HCT116 (cell line): ENCODE measurements at regions not wholly inside any gene's neighbourhood (a gene's known extent, or its start where the extent isn't known, plus 50 kb on each side); places are given as distances from the start of the nearest gene placed in this dataset.

Source experiments
- CBX3 ChIP-seq: IDR thresholded peaks from 2 replicates; pipeline ENCODE4 v1.6.1; 2012; ENCODE audit warnings: low read depth
- EGR1 ChIP-seq: IDR thresholded peaks from 2 replicates; pipeline ENCODE4 v1.6.1; 2012; ENCODE audit warnings: low read depth
- EZH2 ChIP-seq: fragments of 200-600 bp; sonication (generic); IDR thresholded peaks from 2 replicates; pipeline ENCODE4 v1.6.1; 2017; ENCODE audit warnings: antibody characterized with exemption, mixed run types
- SIN3A ChIP-seq: IDR thresholded peaks from 2 replicates; pipeline ENCODE4 v1.6.1; 2012; ENCODE audit warnings: low read depth
- ZNF274 ChIP-seq: fragments of 200-500 bp; sonication (Bioruptor generic); IDR thresholded peaks from 2 replicates; pipeline ENCODE4 v1.6.1; 2014; ENCODE audit warnings: mild to moderate bottlenecking, low read depth, low read length, inconsistent platforms
- TF ChIP-seq, protein P1 (sequence below), 3 experiments: fragments of 200-600 bp in 1 of 3; sonication (generic) in 1 of 3; IDR thresholded peaks in 2 of 3; conservative IDR thresholded peaks in 1 of 3; 2 replicates each; pipeline ENCODE4 v1.5.1; 2012 to 2017; ENCODE audit warnings: low read depth in 2 of 3, low read length in 2 of 3, antibody characterized with exemption in 1 of 3, borderline replicate concordance in 1 of 3, control low read depth in 1 of 3, mild to moderate bottlenecking in 1 of 3, mixed read lengths in 1 of 3, mixed run types in 1 of 3, moderate library complexity in 1 of 3; ENCODE audit not compliant: insufficient read depth in 1 of 3
- TF ChIP-seq, protein P2 (sequence below): IDR thresholded peaks from 2 replicates; pipeline ENCODE4 v1.6.1; 2012

DNA sequence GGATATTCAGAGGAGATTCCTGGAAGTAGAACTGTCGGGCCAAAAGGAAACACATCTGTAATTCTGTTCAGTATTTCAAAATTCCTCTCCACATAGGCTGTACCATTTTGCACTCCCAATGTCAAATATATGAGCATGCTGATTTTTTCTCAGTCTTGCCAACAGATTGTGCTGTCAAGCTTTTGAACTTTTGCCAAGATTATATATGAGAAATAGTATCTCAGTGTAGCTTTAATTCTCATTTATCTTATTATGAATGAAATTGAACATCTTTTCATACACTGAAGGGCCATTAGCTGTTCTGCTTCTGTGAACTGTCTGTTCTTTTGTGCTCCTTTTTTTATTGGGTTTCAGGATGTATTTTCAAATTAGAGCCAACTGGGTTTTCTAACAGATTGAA is 907.1 kb downstream of the MAT2B start:
- TF ChIP-seq EZH2 (no peak), SIN3A (no peak), ZNF274 (no peak), CBX3 (no peak), EGR1 (no peak)
- TF ChIP-seq, protein P1, sequence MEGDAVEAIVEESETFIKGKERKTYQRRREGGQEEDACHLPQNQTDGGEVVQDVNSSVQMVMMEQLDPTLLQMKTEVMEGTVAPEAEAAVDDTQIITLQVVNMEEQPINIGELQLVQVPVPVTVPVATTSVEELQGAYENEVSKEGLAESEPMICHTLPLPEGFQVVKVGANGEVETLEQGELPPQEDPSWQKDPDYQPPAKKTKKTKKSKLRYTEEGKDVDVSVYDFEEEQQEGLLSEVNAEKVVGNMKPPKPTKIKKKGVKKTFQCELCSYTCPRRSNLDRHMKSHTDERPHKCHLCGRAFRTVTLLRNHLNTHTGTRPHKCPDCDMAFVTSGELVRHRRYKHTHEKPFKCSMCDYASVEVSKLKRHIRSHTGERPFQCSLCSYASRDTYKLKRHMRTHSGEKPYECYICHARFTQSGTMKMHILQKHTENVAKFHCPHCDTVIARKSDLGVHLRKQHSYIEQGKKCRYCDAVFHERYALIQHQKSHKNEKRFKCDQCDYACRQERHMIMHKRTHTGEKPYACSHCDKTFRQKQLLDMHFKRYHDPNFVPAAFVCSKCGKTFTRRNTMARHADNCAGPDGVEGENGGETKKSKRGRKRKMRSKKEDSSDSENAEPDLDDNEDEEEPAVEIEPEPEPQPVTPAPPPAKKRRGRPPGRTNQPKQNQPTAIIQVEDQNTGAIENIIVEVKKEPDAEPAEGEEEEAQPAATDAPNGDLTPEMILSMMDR (IDR thresholded peaks at IDR 0.05 in 2 of 3, conservative IDR thresholded peaks at IDR 0.05 in 1 of 3; ENCODE audit: borderline replicate concordance in 1 of 3, insufficient read depth in 1 of 3, low read depth in 2 of 3, low read length in 2 of 3) = no peak
- TF ChIP-seq, protein P2, sequence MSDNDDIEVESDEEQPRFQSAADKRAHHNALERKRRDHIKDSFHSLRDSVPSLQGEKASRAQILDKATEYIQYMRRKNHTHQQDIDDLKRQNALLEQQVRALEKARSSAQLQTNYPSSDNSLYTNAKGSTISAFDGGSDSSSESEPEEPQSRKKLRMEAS = no peak
